HG02884 (cell line): ENCODE measurements at regions not wholly inside any gene's neighbourhood (a gene's known extent, or its start where the extent isn't known, plus 50 kb on each side); places are given as distances from the start of the nearest gene placed in this dataset.
"Not testable (repeated sequence)": the region's sequence is repeated elsewhere in the genome, so short reads cannot be mapped to it uniquely, and the experiment has no call there.

ENCODE experiments used
- ATAC-seq: cut with Tn5 transposase; IDR thresholded peaks from one replicate; pipeline ENCODE4 v1.9.1; 2021; ENCODE audit warnings: mild to moderate bottlenecking, moderate library complexity; ENCODE audit not compliant: unreplicated experiment

DNA sequence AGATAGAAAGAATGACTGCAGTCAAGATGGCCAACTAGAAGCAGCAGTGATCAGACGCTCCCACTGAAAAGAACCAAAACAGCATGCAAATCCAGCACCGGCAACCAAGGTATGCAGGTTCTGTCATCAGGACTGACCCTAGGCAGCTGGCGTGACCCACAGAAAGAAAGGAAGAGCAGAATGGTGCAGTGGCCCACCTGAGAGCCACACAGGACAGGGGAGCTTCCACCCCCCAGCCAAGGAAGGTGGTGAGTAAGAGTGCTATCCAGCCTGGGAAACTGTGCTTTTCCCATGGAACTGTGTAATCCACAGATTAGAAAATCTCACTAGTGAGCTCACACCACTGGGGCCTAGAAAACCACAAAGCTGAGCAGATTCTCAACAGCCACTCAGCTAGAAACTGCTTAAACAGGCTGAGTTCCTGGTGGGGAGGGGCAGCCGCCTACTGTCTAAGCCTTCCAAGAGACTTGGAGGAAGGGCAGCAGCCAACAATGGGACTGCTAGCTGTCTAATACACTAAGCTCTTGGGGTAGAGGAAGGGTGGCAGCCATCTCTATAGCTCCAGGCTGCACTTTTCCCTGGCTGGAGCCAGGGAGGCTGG lies 127.9 kb downstream of the EVA1A start:
- ATAC-seq, result peak; percentile 82

DNA sequence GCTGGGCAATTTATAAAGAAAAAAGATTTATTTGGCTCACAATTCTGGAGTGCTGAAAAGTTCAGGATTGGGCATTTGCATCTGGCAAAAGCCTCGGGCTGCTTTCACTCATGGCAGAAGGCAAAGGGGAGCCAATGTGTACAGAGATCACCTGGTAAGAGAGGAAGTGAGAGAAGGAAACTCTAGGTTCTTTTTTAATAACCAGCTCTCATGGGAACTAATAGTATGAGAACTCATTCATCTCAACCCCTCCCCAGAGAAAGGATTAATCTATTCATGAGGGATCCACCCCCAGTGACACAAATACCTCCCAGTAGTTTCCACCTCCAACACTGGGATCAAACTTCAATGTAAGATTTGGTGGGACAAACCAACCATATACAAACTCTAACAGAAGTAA lies 129.0 kb downstream of the EVA1A start:
- peak; percentile 46 for ATAC-seq

- no peak for ATAC-seq
Measured at GRCh38 chr2:75431276-75431675, 129.5 kb downstream of the EVA1A start.

DNA sequence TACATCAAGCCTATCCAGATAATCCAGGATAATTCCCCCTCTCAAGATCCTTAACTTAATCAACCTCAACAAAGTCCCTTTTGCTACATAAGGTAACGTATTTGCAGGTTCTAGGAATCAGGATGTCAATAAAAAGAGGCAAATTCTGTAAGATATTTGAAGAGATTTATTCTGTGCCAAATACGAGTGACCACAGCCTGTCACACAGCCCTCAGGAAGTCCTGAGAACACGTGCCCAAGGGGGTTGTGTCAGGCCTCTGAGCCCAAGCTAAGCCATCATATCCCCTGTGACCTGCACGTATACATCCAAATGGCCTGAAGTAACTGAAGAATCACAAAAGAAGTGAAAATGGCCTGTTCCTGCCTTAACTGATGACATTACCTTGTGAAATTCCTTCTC lies 130.3 kb downstream of the EVA1A start:
- ATAC-seq, result not testable (repeated sequence)

- no peak for ATAC-seq
Measured at GRCh38 chr2:75428646-75429443, 131.9 kb downstream of the EVA1A start.

DNA sequence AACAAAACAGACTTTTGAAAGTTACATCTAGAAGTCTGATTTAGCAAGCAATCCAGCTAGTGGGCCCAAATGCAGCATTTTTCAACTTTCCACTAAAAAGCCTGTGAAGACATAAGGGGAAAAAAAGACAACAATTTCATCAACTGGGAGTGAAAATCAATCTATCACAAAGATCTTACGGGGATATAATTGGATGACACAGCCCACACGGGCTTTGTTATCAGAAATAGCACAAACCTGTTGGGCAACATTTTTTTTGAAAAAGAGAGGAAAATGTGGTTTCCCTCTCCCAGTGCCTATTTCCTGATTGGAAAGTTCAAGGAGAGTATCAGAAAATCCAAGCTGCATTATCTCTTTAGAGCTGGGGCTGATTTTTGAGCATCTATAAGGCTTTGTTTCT lies 132.7 kb downstream of the EVA1A start:
- no peak for ATAC-seq

- ATAC-seq, result no peak
Measured at GRCh38 chr2:75424936-75425619, 135.7 kb downstream of the EVA1A start.

DNA sequence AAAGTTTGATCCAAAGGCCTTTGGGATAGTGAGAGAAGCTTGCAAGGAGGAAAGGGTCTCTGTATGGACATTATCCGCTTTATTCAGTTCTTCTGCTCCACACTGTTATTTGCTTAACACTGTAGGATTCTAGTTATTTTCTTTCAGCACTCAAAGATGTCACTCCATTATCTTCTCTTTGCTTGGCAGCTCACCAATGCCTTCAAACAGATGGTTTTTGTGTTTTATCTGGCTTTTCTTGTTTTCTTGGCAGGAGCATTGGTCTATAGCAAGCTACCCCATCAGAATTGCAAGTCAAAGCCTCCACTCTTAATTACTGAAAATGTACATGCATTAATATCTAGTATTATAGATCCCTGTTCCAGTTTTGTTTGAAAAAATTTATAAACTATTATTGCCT lies 138.8 kb downstream of the EVA1A start:
- no peak for ATAC-seq

DNA sequence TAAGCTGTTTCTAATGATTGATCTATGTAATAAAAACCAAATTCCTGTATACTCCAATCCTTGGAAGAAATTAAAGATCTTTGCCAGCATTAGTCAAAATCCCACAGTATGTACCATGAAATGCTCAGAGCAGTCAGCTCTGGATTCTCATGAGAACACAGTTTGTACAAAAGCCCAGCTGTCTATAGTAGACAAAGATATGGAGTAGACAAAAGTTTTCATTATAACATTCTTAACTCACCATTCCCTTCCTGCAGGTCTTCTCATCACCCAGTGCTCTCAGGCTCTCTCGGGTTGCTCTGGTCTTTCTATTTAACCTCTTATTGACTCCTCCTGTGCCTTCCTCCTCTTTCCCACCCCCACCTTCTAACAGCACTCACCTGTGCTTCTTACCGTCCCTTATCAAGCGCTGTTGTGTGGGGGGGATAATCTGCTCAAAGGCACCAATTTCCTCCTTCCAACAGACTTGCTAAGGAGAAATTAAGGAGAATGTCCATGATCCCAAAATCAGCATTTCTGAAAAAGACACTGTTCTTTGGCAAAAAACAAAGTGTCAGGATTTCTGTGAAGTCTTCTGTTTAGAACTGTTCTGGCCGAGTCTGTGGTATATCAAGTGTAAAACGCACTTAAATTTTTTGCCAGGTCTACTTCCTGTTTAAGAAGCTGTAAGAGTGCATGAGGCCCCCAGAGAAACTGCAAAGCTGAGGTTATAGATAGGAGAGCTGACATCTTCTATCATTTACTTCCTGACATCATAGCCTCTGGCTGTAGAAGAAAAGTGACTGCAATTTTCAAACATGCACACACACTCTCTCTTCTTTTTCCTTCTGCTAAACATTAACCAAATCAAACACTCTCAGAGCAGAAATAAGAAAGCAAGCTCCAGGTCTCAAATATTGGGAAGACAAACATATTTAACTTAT lies 144.1 kb downstream of the EVA1A start:
- ATAC-seq, result peak; percentile 79

GRCh38 chr2:75415731-75416130 lies 145.0 kb downstream of the EVA1A start:
- ATAC-seq, result no peak

DNA sequence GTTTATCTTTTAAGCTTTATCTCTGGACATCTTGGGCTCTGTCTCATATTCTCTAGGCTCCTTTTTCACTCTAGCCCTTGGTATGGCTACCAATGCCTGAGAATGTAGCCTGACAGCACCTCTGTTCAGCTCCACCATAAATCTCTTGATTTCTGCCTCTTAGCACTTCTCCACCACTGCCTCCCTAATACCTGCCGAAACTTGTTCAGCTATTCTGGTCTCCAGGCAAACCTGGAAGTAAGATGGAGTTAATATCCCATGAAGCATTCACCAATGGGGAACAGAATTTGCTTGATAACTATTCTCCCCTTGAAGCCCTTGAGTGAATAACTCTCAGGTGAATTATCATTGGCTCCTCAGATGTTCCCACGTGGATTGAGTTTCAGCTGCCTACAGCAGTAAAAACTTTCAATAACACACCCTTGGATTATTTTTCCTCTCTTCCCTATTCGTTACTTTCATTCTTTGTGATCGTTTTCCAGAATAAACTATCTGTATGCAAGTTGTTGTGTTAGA lies 145.6 kb downstream of the EVA1A start:
- no peak for ATAC-seq

DNA sequence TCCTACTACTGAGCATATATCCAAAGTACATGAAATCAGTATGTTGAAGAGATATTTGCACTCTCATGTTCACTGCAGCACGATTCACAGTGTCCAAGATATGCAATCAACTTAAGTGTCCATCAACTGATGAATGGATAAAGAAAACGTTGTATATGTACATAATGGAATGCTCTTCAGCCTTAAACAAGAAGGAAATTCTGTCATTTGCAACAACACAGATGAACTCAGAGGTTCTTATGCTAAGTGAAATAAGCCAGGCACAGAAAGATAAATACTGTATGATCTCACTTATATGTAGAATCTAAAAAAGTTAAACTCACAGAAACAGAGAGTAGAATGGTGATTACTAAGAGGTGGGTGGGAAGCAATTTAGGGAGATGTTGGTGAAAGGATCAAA lies 149.2 kb downstream of the EVA1A start:
- ATAC-seq, result no peak

DNA sequence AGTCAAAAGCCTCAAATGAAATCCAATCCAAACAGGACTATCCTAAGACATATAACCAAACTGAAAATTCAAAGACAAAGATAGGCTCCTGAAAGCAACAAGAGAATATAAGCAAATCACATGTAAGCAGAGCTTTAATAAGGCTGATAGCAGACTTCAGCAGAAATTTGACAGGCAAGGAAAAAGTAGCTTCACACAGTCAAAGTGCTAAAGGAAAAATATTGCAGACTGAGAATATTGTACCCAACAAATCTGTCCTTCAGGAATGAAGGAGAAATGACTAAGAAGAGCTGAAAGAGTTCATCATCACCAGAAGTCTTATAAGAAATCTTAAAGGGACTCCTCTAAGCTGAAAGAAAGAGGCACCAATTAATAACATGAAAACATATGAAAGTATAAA lies 150.0 kb downstream of the EVA1A start:
- ATAC-seq, result no peak

GRCh38 chr2:75408771-75409170 lies 152.0 kb downstream of the EVA1A start:
- ATAC-seq, result no peak

GRCh38 chr2:75407038-75407530 lies 153.7 kb downstream of the EVA1A start:
- ATAC-seq, result no peak

GRCh38 chr2:75406131-75406581 lies 154.6 kb downstream of the EVA1A start:
- ATAC-seq, result no peak

- ATAC-seq, result no peak
Measured at GRCh38 chr2:75405000-75405399, 155.7 kb downstream of the EVA1A start.

- peak; percentile 82 for ATAC-seq
Measured at GRCh38 chr2:75403991-75404428, 156.7 kb downstream of the EVA1A start.

GRCh38 chr2:75396314-75396713 lies 164.4 kb downstream of the EVA1A start:
- no peak for ATAC-seq

- ATAC-seq, result not testable (repeated sequence)
Measured at GRCh38 chr2:75394764-75395163, 166.0 kb downstream of the EVA1A start.
